Activated naive CD8-positive, alpha-beta T cell treated with anti-CD3 and anti-CD28 coated beads, Interleukin-2, amount 10 ng/mL, durations not matched to agents 7 days and 5 days (primary cell): ENCODE measurements at regions not wholly inside any gene's neighbourhood (a gene's known extent, or its start where the extent isn't known, plus 50 kb on each side); places are given as distances from the start of the nearest gene placed in this dataset.

ENCODE experiments used
- ATAC-seq: fragments of 150-1000 bp; cut with Tn5 transposase; one replicate; pipeline ENCODE4 v1.10.0; 2021; ENCODE audit warnings: low read depth, moderate library complexity
- POLR2A ChIA-PET: fragments of 350-600 bp; sonication (Branson Sonifier 250); formaldehyde crosslinking; loops from one replicate; lab custom pipeline; 2021; ENCODE audit warnings: antibody characterized with exemption; lab: Charles Lee
- DNase-seq: peaks from one replicate; pipeline ENCODE4 v3.0.0; 2021
- H3K27ac Mint-ChIP-seq: one replicate; pipeline ENCODE4 v1.8.0; 2022; ENCODE audit warnings: mild to moderate bottlenecking, mixed read lengths
- H3K27me3 Mint-ChIP-seq: one replicate; pipeline ENCODE4 v1.8.0; 2022; ENCODE audit warnings: mild to moderate bottlenecking, moderate library complexity, mixed read lengths
- H3K36me3 Mint-ChIP-seq: one replicate; pipeline ENCODE4 v1.8.0; 2021; ENCODE audit warnings: mild to moderate bottlenecking, mixed read lengths
- H3K4me1 Mint-ChIP-seq: one replicate; pipeline ENCODE4 v1.8.0; 2021; ENCODE audit warnings: mixed read lengths
- H3K4me3 Mint-ChIP-seq: one replicate; pipeline ENCODE4 v1.8.0; 2022; ENCODE audit warnings: mild to moderate bottlenecking, moderate library complexity, mixed read lengths
- H3K9me3 Mint-ChIP-seq: one replicate; pipeline ENCODE4 v1.8.0; 2021; ENCODE audit warnings: mixed read lengths

- peaks cover 1% of the 10 kb centered on the region for H3K27me3 Mint-ChIP-seq
- DNase-seq (no peak), ATAC-seq (no peak)
- peaks cover 18% of the 10 kb centered on the region for H3K9me3 Mint-ChIP-seq
- no peaks in the 10 kb centered on the region for H3K4me1 Mint-ChIP-seq
- POLR2A ChIA-PET, result no interaction called here
- peaks cover 3% of the 10 kb centered on the region for H3K36me3 Mint-ChIP-seq
- no peak overlapping the region for H3K4me3 Mint-ChIP-seq
- no peak overlapping the region for H3K27ac Mint-ChIP-seq
Observed at GRCh38 chr14:33871394-33871793, 79.5 kb downstream of the EGLN3 start.

GRCh38 chr14:33866425-33867088 lies 84.3 kb downstream of the EGLN3 start:
- H3K9me3 Mint-ChIP-seq, result no peaks in the 10 kb centered on the region
- DNase-seq, result no peak
- no peak for ATAC-seq
- POLR2A ChIA-PET, result no interaction called here
- H3K27ac Mint-ChIP-seq, result peak overlapping the region; percentile 24
- no peaks in the 10 kb centered on the region for H3K27me3 Mint-ChIP-seq
- H3K4me1 Mint-ChIP-seq, result no peaks in the 10 kb centered on the region
- H3K36me3 Mint-ChIP-seq, result no peaks in the 10 kb centered on the region
- H3K4me3 Mint-ChIP-seq, result no peak overlapping the region

GRCh38 chr14:33862261-33862802 lies 88.5 kb downstream of the EGLN3 start:
- POLR2A ChIA-PET, result interaction anchor here (0.6 kb wide), 1 partner anchor 157 kb away, joined by 3 read pairs; no protein-coding TSS in a partner anchor
- Mint-ChIP-seq H3K27ac (no peak overlapping the region), H3K9me3 (peaks cover 1% of the 10 kb centered on the region), H3K4me1 (peaks cover 11% of the 10 kb centered on the region), H3K27me3 (peaks cover 4% of the 10 kb centered on the region), H3K36me3 (no peaks in the 10 kb centered on the region), H3K4me3 (no peak overlapping the region)
- DNase-seq (no peak), ATAC-seq (no peak)

GRCh38 chr14:33859306-33859705 lies 91.6 kb downstream of the EGLN3 start:
- H3K36me3 Mint-ChIP-seq, result no peaks in the 10 kb centered on the region
- no peak for ATAC-seq
- H3K4me1 Mint-ChIP-seq, result peaks cover 11% of the 10 kb centered on the region
- peaks cover 1% of the 10 kb centered on the region for H3K9me3 Mint-ChIP-seq
- H3K4me3 Mint-ChIP-seq, result no peak overlapping the region
- DNase-seq, result no peak
- H3K27me3 Mint-ChIP-seq, result peaks cover 9% of the 10 kb centered on the region
- POLR2A ChIA-PET, result no interaction called here
- H3K27ac Mint-ChIP-seq, result no peak overlapping the region

GRCh38 chr14:33857650-33858049 lies 93.2 kb downstream of the EGLN3 start:
- no peak for ATAC-seq
- Mint-ChIP-seq H3K27ac (no peak overlapping the region), H3K4me3 (no peak overlapping the region), H3K27me3 (peaks cover 13% of the 10 kb centered on the region), H3K36me3 (no peaks in the 10 kb centered on the region), H3K4me1 (peaks cover 11% of the 10 kb centered on the region), H3K9me3 (peaks cover 1% of the 10 kb centered on the region)
- no peak for DNase-seq
- POLR2A ChIA-PET, result no interaction called here

- no peak for DNase-seq
- POLR2A ChIA-PET, result no interaction called here
- H3K27me3 Mint-ChIP-seq, result peaks cover 15% of the 10 kb centered on the region
- H3K36me3 Mint-ChIP-seq, result no peaks in the 10 kb centered on the region
- no peak for ATAC-seq
- H3K9me3 Mint-ChIP-seq, result peaks cover 1% of the 10 kb centered on the region
- no peak overlapping the region for H3K4me3 Mint-ChIP-seq
- H3K4me1 Mint-ChIP-seq, result peaks cover 11% of the 10 kb centered on the region
- H3K27ac Mint-ChIP-seq, result no peak overlapping the region
Observed at GRCh38 chr14:33855672-33856071, 95.2 kb downstream of the EGLN3 start.
